Endothelial cell of umbilical vein (primary cell): ENCODE measurements at regions not wholly inside any gene's neighbourhood (a gene's known extent, or its start where the extent isn't known, plus 50 kb on each side); places are given as distances from the start of the nearest gene placed in this dataset.

Source experiments
- BruUV-seq: library from RNA; stranded (reverse); fragments of 400-500 nt; replicated peaks from 2 replicates; lab custom pipeline; 2021; lab: Mats Ljungman, UMichigan
- CTCF ChIA-PET: fragments of 300-600, 350-600 bp; sonication (Branson Sonifier 250); formaldehyde crosslinking; loops from one replicate; lab custom pipeline; 2021; ENCODE audit warnings: antibody characterized with exemption, inconsistent platforms; lab: Charles Lee
- POLR2A ChIA-PET: fragments of 300-600, 350-600 bp; sonication (Branson Sonifier 250); formaldehyde crosslinking; loops from one replicate; lab custom pipeline; 2021; ENCODE audit warnings: antibody characterized with exemption, inconsistent platforms; lab: Charles Lee
- DNase-seq: peaks from one replicate; pipeline ENCODE4 v3.0.0-alpha.2; 2011; ENCODE audit warnings: low read depth, low spot score
- FAIRE-seq: peaks from 2 replicates; lab custom pipeline; 2011; peaks lifted over from hg19 to GRCh38; lab: Jason Lieb, UNC
- H2AFZ ChIP-seq: 2 replicates; pipeline ENCODE4 v1.6.0; 2012; ENCODE audit warnings: low read depth, low read length, control low read depth, inconsistent platforms
- H3K27ac ChIP-seq: 2 replicates; pipeline ENCODE4 v1.5.1; 2011; ENCODE audit warnings: low read depth, mild to moderate bottlenecking, control low read depth, low read length, moderate library complexity; ENCODE audit not compliant: insufficient read depth
- H3K27me3 ChIP-seq, 2 experiments: 2 replicates each; pipeline versions ENCODE4 v1.6.0 to v1.6.1; 2011; ENCODE audit warnings: low read length in 2 of 2, mixed read lengths in 1 of 2; ENCODE audit not compliant: control insufficient read depth in 2 of 2, insufficient read depth in 2 of 2
- H3K36me3 ChIP-seq, 2 experiments: 2 replicates in 1 of 2; 3 replicates in 1 of 2; pipeline ENCODE4 v1.5.1; 2011; ENCODE audit warnings: low read length in 2 of 2, mild to moderate bottlenecking in 1 of 2, moderate library complexity in 1 of 2; ENCODE audit not compliant: control insufficient read depth in 2 of 2, insufficient read depth in 2 of 2; ENCODE audit errors: extremely low read depth in 1 of 2
- H3K4me1 ChIP-seq: 3 replicates; pipeline ENCODE4 v1.5.1; 2011; ENCODE audit warnings: mild to moderate bottlenecking, low read length; ENCODE audit not compliant: control insufficient read depth, insufficient read depth; ENCODE audit errors: extremely low read depth
- H3K4me2 ChIP-seq: 2 replicates; pipeline ENCODE4 v1.6.1; 2011; ENCODE audit warnings: low read length, control low read depth, mixed read lengths; ENCODE audit not compliant: insufficient read depth
- H3K4me3 ChIP-seq, 3 experiments: fragments of 200-600 bp in 1 of 3; sonication (generic), shearing (Covaris generic) in 1 of 3; replicated peaks in 1 of 3; 2 replicates each; pipeline ENCODE4 v1.5.1; 2011 to 2016; ENCODE audit warnings: control low read depth in 3 of 3, low read length in 3 of 3, mild to moderate bottlenecking in 2 of 3, inconsistent platforms in 1 of 3, low read depth in 1 of 3, moderate library complexity in 1 of 3; ENCODE audit not compliant: insufficient read depth in 1 of 3
- H3K79me2 ChIP-seq: 2 replicates; pipeline ENCODE4 v1.6.0; 2012; ENCODE audit warnings: low read length, inconsistent platforms; ENCODE audit not compliant: control insufficient read depth, insufficient read depth
- H3K9ac ChIP-seq: replicated peaks from 2 replicates; pipeline ENCODE3; 2011; ENCODE audit warnings: low read length, control low read depth; ENCODE audit not compliant: insufficient read depth; ENCODE audit errors: extremely low read depth
- H3K9me1 ChIP-seq: replicated peaks from 3 replicates; pipeline ENCODE4 v1.6.0; 2011; ENCODE audit warnings: mild to moderate bottlenecking, low read length; ENCODE audit not compliant: control insufficient read depth, insufficient read depth; ENCODE audit errors: extremely low read depth
- H3K9me3 ChIP-seq: replicated peaks from 2 replicates; pipeline ENCODE4 v1.5.1; 2012; ENCODE audit warnings: low read length, inconsistent platforms; ENCODE audit not compliant: control insufficient read depth, insufficient read depth
- H4K20me1 ChIP-seq: replicated peaks from 2 replicates; pipeline ENCODE3; 2011; ENCODE audit warnings: mild to moderate bottlenecking, low read length; ENCODE audit not compliant: control insufficient read depth, insufficient read depth; ENCODE audit errors: extremely low read depth
- CTCF ChIP-seq, 2 donors: IDR thresholded peaks; 1 replicate in 1 of 2; 2 replicates in 1 of 2; pipeline ENCODE4 v1.5.1; 2011; ENCODE audit warnings: low read length in 2 of 2, mild to moderate bottlenecking in 2 of 2, moderate library complexity in 2 of 2, control low read depth in 1 of 2, inconsistent platforms in 1 of 2, low read depth in 1 of 2; ENCODE audit not compliant: insufficient read depth in 1 of 2; ENCODE audit errors: extremely low read depth in 1 of 2
- EZH2 ChIP-seq: IDR thresholded peaks from 2 replicates; pipeline ENCODE4 v1.6.1; 2012; ENCODE audit warnings: borderline replicate concordance, low read depth, mild to moderate bottlenecking, moderate library complexity, low read length, inconsistent platforms; ENCODE audit not compliant: severe bottlenecking
- FOS ChIP-seq: IDR thresholded peaks from 2 replicates; pipeline ENCODE4 v1.6.1; 2011; ENCODE audit warnings: mild to moderate bottlenecking, low read length, moderate library complexity, borderline replicate concordance; ENCODE audit not compliant: insufficient read depth
- GATA2 ChIP-seq: IDR thresholded peaks from 2 replicates; pipeline ENCODE4 v1.7.0; 2011; ENCODE audit warnings: low read depth, mild to moderate bottlenecking, moderate library complexity, mixed read lengths, low read length; ENCODE audit not compliant: insufficient read length, insufficient read depth
- JUN ChIP-seq: IDR thresholded peaks from 2 replicates; pipeline ENCODE4 v1.6.1; 2011; ENCODE audit warnings: borderline replicate concordance, low read depth; ENCODE audit not compliant: insufficient read length, insufficient read depth
- MAX ChIP-seq: IDR thresholded peaks from 2 replicates; pipeline ENCODE4 v1.6.1; 2011; ENCODE audit not compliant: insufficient read depth, insufficient read length
- MYC ChIP-seq: IDR thresholded peaks from one replicate; pipeline ENCODE4 v1.6.1; 2011; ENCODE audit warnings: mild to moderate bottlenecking, low read depth, low read length
- POLR2A ChIP-seq: IDR thresholded peaks from 2 replicates; pipeline ENCODE4 v1.6.1; 2012; ENCODE audit warnings: low read depth, mild to moderate bottlenecking, control low read depth, low read length
- POLR2AphosphoS5 ChIP-seq: IDR thresholded peaks from 2 replicates; pipeline ENCODE4 v1.6.1; 2012; ENCODE audit warnings: low read depth, mild to moderate bottlenecking, control low read depth, low read length, moderate library complexity; ENCODE audit not compliant: insufficient read depth
- dilution Hi-C: fragments of 300-500 bp; cut with MboI; formaldehyde crosslinking; loops from one replicate; pipeline ENCODE4 v1.15.0; 2019; ENCODE audit warnings: low sequenced_read_pairs; ENCODE audit not compliant: extremely low pct_ligation_motif_present
- intact Hi-C: fragments of 100-400 bp; cut with micrococcal nuclease; formaldehyde crosslinking; loops from one replicate; pipeline ENCODE4 v1.10.0; 2022

- no peaks in the 10 kb centered on the region for H3K79me2 ChIP-seq
- no peak overlapping the region for H3K9ac ChIP-seq
- ChIA-PET POLR2A (no interaction called here), CTCF (no interaction called here)
- no peaks in the 10 kb centered on the region for H3K27me3 ChIP-seq
- no peaks in the 10 kb centered on the region for H4K20me1 ChIP-seq
- DNase-seq (no peak), FAIRE-seq (no peak)
- no peak overlapping the region for H3K4me2 ChIP-seq
- H3K4me3 ChIP-seq = no peak overlapping the region
- intact Hi-C loops (no loop called here), dilution Hi-C loops (no loop called here)
- H3K36me3 ChIP-seq = no peaks in the 10 kb centered on the region
- no peak overlapping the region for H2AFZ ChIP-seq
- no TSS peak for BruUV-seq
- no peaks in the 10 kb centered on the region for H3K9me3 ChIP-seq
- no peak overlapping the region for H3K27ac ChIP-seq
- no peaks in the 10 kb centered on the region for H3K9me1 ChIP-seq
- peaks cover 14% of the 10 kb centered on the region for H3K4me1 ChIP-seq
- TF ChIP-seq GATA2 = no peak
- TF ChIP-seq FOS = no peak
Measured at GRCh38 chr17:69883120-69883519, 191.9 kb upstream of the KCNJ16 start.

- no peak for DNase-seq
- intact Hi-C loops = no loop called here
Measured at GRCh38 chr17:69884356-69884755, 190.7 kb upstream of the KCNJ16 start.

More at GRCh38 chr17:69884356-69884755, 190.7 kb upstream of the KCNJ16 start:
- H2AFZ ChIP-seq = no peak overlapping the region
- H3K4me2 ChIP-seq = no peak overlapping the region
- H3K9me3 ChIP-seq = no peaks in the 10 kb centered on the region
- dilution Hi-C loops = no loop called here
- no peak for TF ChIP-seq CTCF (IDR thresholded peaks at IDR 0.05; ENCODE audit: extremely low read depth in 1 of 2, insufficient read depth in 1 of 2, low read depth in 1 of 2, low read length in 2 of 2)
- no peak for TF ChIP-seq POLR2A
- no peak for TF ChIP-seq JUN
- no peak for TF ChIP-seq GATA2
- no peak for TF ChIP-seq POLR2AphosphoS5
- no peak for TF ChIP-seq FOS
- TF ChIP-seq EZH2 = no peak
- TF ChIP-seq MYC = no peak
- TF ChIP-seq MAX = no peak
- ChIA-PET POLR2A (no interaction called here), CTCF (interaction anchor here (0.6 to 1.3 kb wide), 5 partner anchors 10 to 326 kb away, joined by 3 to 5 read pairs (median 4); no protein-coding TSS in a partner anchor)
- no peaks in the 10 kb centered on the region for H3K79me2 ChIP-seq
- H3K9ac ChIP-seq = no peak overlapping the region
- no peak overlapping the region for H3K4me3 ChIP-seq
- no peaks in the 10 kb centered on the region for H3K36me3 ChIP-seq
- no TSS peak for BruUV-seq
- peaks cover 3% of the 10 kb centered on the region for H3K4me1 ChIP-seq
- FAIRE-seq = no peak
- H3K9me1 ChIP-seq = no peaks in the 10 kb centered on the region
- H3K27ac ChIP-seq = no peak overlapping the region
- no peaks in the 10 kb centered on the region for H4K20me1 ChIP-seq
- no peaks in the 10 kb centered on the region for H3K27me3 ChIP-seq
